Keratinocyte (primary cell): ENCODE measurements at regions not wholly inside any gene's neighbourhood (a gene's known extent, or its start where the extent isn't known, plus 50 kb on each side); places are given as distances from the start of the nearest gene placed in this dataset.
"Not testable (repeated sequence)": the region's sequence is repeated elsewhere in the genome, so short reads cannot be mapped to it uniquely, and the experiment has no call there.

Experiments used
- DNase-seq: peaks from one replicate; pipeline ENCODE4 v3.0.0-alpha.2; 2011; ENCODE audit warnings: low read depth, missing footprints, low spot score
- FAIRE-seq: peaks from 2 replicates; lab custom pipeline; 2011; peaks lifted over from hg19 to GRCh38; lab: Jason Lieb, UNC
- H2AFZ ChIP-seq: 2 replicates; pipeline ENCODE4 v1.6.0; 2012; ENCODE audit warnings: low read length, control low read depth, inconsistent platforms; ENCODE audit not compliant: control insufficient read depth
- H3K27ac ChIP-seq: 2 replicates; pipeline ENCODE4 v1.5.1; 2011; ENCODE audit warnings: low read length; ENCODE audit not compliant: control insufficient read depth, insufficient read depth
- H3K27me3 ChIP-seq: 3 replicates; pipeline ENCODE4 v1.6.0; 2011; ENCODE audit warnings: low read length; ENCODE audit not compliant: control insufficient read depth, insufficient read depth; ENCODE audit errors: extremely low read depth
- H3K36me3 ChIP-seq, 2 experiments: 2 replicates in 1 of 2; 3 replicates in 1 of 2; pipeline ENCODE4 v1.5.1; 2011; ENCODE audit warnings: low read length in 2 of 2, mild to moderate bottlenecking in 1 of 2; ENCODE audit not compliant: control insufficient read depth in 2 of 2, insufficient read depth in 2 of 2; ENCODE audit errors: extremely low read depth in 1 of 2
- H3K4me1 ChIP-seq: 3 replicates; pipeline ENCODE4 v1.5.1; 2011; ENCODE audit warnings: low read length; ENCODE audit not compliant: control insufficient read depth, insufficient read depth; ENCODE audit errors: extremely low read depth
- H3K4me2 ChIP-seq: 3 replicates; pipeline ENCODE4 v1.6.0; 2011; ENCODE audit warnings: low read depth, low read length; ENCODE audit not compliant: control insufficient read depth, insufficient read depth; ENCODE audit errors: extremely low read depth
- H3K4me3 ChIP-seq, 3 experiments: fragments of 200-600 bp in 1 of 3; sonication (generic) in 1 of 3; 2 replicates in 2 of 3; 3 replicates in 1 of 3; pipeline ENCODE4 v1.5.1; 2011 to 2016; ENCODE audit warnings: low read length in 3 of 3, mild to moderate bottlenecking in 3 of 3, control low read depth in 2 of 3, inconsistent platforms in 1 of 3, low read depth in 1 of 3, mixed read lengths in 1 of 3, mixed run types in 1 of 3, moderate library complexity in 1 of 3; ENCODE audit not compliant: control insufficient read depth in 2 of 3, insufficient read depth in 2 of 3; ENCODE audit errors: extremely low read depth in 1 of 3
- H3K79me2 ChIP-seq: 2 replicates; pipeline ENCODE4 v1.6.0; 2012; ENCODE audit warnings: low read length; ENCODE audit not compliant: control insufficient read depth, insufficient read depth
- H3K9ac ChIP-seq: 3 replicates; pipeline ENCODE4 v1.6.0; 2011; ENCODE audit warnings: low read length; ENCODE audit not compliant: control insufficient read depth, insufficient read depth; ENCODE audit errors: extremely low read depth
- H3K9me1 ChIP-seq: 3 replicates; pipeline ENCODE4 v1.6.0; 2011; ENCODE audit warnings: low read length; ENCODE audit not compliant: control insufficient read depth, insufficient read depth; ENCODE audit errors: extremely low read depth
- H3K9me3 ChIP-seq: 2 replicates; pipeline ENCODE4 v1.5.1; 2012; ENCODE audit warnings: low read depth, low read length; ENCODE audit not compliant: control insufficient read depth
- H4K20me1 ChIP-seq: 3 replicates; pipeline ENCODE4 v1.6.0; 2011; ENCODE audit warnings: low read length; ENCODE audit not compliant: control insufficient read depth, insufficient read depth; ENCODE audit errors: extremely low read depth
- CTCF ChIP-seq, 3 experiments: IDR thresholded peaks in 1 of 3; conservative IDR thresholded peaks in 1 of 3; optimal IDR thresholded peaks in 1 of 3; 2 replicates in 2 of 3; 3 replicates in 1 of 3; pipeline versions ENCODE3 to v1.5.1; 2011; ENCODE audit warnings: low read length in 3 of 3, mild to moderate bottlenecking in 3 of 3, moderate library complexity in 2 of 3, control low read depth in 1 of 3, inconsistent platforms in 1 of 3; ENCODE audit not compliant: insufficient read depth in 2 of 3; ENCODE audit errors: extremely low read depth in 1 of 3
- EZH2 ChIP-seq: IDR thresholded peaks from one replicate; pipeline ENCODE4 v1.6.1; 2012; ENCODE audit warnings: inconsistent platforms, mild to moderate bottlenecking, low read length, moderate library complexity
- dilution Hi-C: fragments of 300-500 bp; cut with MboI; formaldehyde crosslinking; loops from one replicate; pipeline ENCODE4 v1.7.0; 2020; ENCODE audit warnings: low sequenced_read_pairs; ENCODE audit not compliant: extremely low pct_ligation_motif_present

- no peaks in the 10 kb centered on the region for H3K36me3 ChIP-seq
- no peak overlapping the region for H3K9ac ChIP-seq
- FAIRE-seq = no peak
- H3K4me3 ChIP-seq = no peak overlapping the region
- TF ChIP-seq CTCF (optimal IDR thresholded peaks at IDR 0.05 in 1 of 3, IDR thresholded peaks at IDR 0.05 in 1 of 3, conservative IDR thresholded peaks at IDR 0.05 in 1 of 3; ENCODE audit: extremely low read depth in 1 of 3, insufficient read depth in 2 of 3, low read length in 3 of 3) (no peak), EZH2 (no peak)
- peak overlapping the region; percentile 86 for H3K4me2 ChIP-seq
- peaks cover 7% of the 10 kb centered on the region for H3K4me1 ChIP-seq
- no peaks in the 10 kb centered on the region for H3K9me3 ChIP-seq
- no peaks in the 10 kb centered on the region for H4K20me1 ChIP-seq
- H2AFZ ChIP-seq = peak overlapping the region; percentile 76
- dilution Hi-C loops = no loop called here
- DNase-seq = no peak
- no peaks in the 10 kb centered on the region for H3K27me3 ChIP-seq
- H3K9me1 ChIP-seq = no peaks in the 10 kb centered on the region
- no peak overlapping the region for H3K27ac ChIP-seq
- H3K79me2 ChIP-seq = no peaks in the 10 kb centered on the region
Observed at GRCh38 chr17:68759002-68759342, 157.8 kb upstream of the FAM20A start.

- H3K4me1 ChIP-seq, H4K20me1 ChIP-seq, H3K36me3 ChIP-seq, H3K9ac ChIP-seq, H3K9me1 ChIP-seq, dilution Hi-C loops, H3K27me3 ChIP-seq, FAIRE-seq, H3K4me2 ChIP-seq, H3K27ac ChIP-seq, H2AFZ ChIP-seq, DNase-seq, H3K4me3 ChIP-seq, H3K9me3 ChIP-seq, H3K79me2 ChIP-seq: not testable (repeated sequence)
Observed at GRCh38 chr17:68757866-68758757, 156.9 kb upstream of the FAM20A start.
